Choroid plexus epithelial cell (primary cell): ENCODE measurements at regions not wholly inside any gene's neighbourhood (a gene's known extent, or its start where the extent isn't known, plus 50 kb on each side); places are given as distances from the start of the nearest gene placed in this dataset.

Experiments used
- DNase-seq: peaks from one replicate; pipeline ENCODE4 v3.0.0-alpha.2; 2010; ENCODE audit warnings: low read depth
- H3K4me3 ChIP-seq: 2 replicates; pipeline ENCODE4 v1.5.1; 2011; ENCODE audit warnings: low read depth, mild to moderate bottlenecking, control low read depth, low read length, moderate library complexity
- CTCF ChIP-seq: conservative IDR thresholded peaks from 2 replicates; pipeline ENCODE4 v1.5.1; 2011; ENCODE audit warnings: low read depth, mild to moderate bottlenecking, control low read depth, inconsistent platforms, low read length, moderate library complexity

GRCh38 chrY:19356735-19357134 is 387.8 kb downstream of the KDM5D start:
- no peak for DNase-seq
- TF ChIP-seq CTCF, result no peak
- H3K4me3 ChIP-seq, result no peak overlapping the region

- no peak overlapping the region for H3K4me3 ChIP-seq
- no peak for DNase-seq
- TF ChIP-seq CTCF, result no peak
These were observed 389.7 kb downstream of the KDM5D start for GRCh38 chrY:19354857-19355173.

GRCh38 chrY:19354061-19354856 is 390.3 kb downstream of the KDM5D start:
- DNase-seq, result peak; percentile 4
- no peak for TF ChIP-seq CTCF
- H3K4me3 ChIP-seq, result no peak overlapping the region

- DNase-seq, result no peak
- H3K4me3 ChIP-seq, result no peak overlapping the region
- no peak for TF ChIP-seq CTCF
These were observed 392.9 kb downstream of the KDM5D start for GRCh38 chrY:19351616-19352015.

- no peak overlapping the region for H3K4me3 ChIP-seq
- TF ChIP-seq CTCF, result no peak
- no peak for DNase-seq
These were observed 422.8 kb downstream of the KDM5D start for GRCh38 chrY:19321701-19322100.

GRCh38 chrY:19319135-19319534 is 425.4 kb downstream of the KDM5D start:
- no peak overlapping the region for H3K4me3 ChIP-seq
- TF ChIP-seq CTCF, result no peak

GRCh38 chrY:19317271-19317987 is 427.1 kb downstream of the KDM5D start:
- H3K4me3 ChIP-seq, result no peak overlapping the region
- no peak for DNase-seq
- no peak for TF ChIP-seq CTCF

More at GRCh38 chrY:19319135-19319534, 425.4 kb downstream of the KDM5D start:
- no peak for DNase-seq
